Panc1 (cell line): ENCODE measurements at regions not wholly inside any gene's neighbourhood (a gene's known extent, or its start where the extent isn't known, plus 50 kb on each side); places are given as distances from the start of the nearest gene placed in this dataset.

Source experiments
- POLR2AphosphoS5 ChIP-seq: IDR thresholded peaks from 2 replicates; pipeline ENCODE4 v1.6.1; 2012; ENCODE audit warnings: mild to moderate bottlenecking, low read depth, low read length, moderate library complexity
- TF ChIP-seq, protein P1 (sequence below): fragments of 450-650 bp; IDR thresholded peaks from 2 replicates; pipeline ENCODE4 v1.5.1; 2017; ENCODE audit warnings: mild to moderate bottlenecking
- TF ChIP-seq, protein P2 (sequence below), 2 experiments: IDR thresholded peaks; 2 replicates each; pipeline ENCODE4 v1.6.1; 2011 to 2012; ENCODE audit warnings: low read depth in 2 of 2, control low read depth in 1 of 2, low read length in 1 of 2, mild to moderate bottlenecking in 1 of 2, moderate library complexity in 1 of 2; ENCODE audit not compliant: insufficient read depth in 1 of 2

DNA sequence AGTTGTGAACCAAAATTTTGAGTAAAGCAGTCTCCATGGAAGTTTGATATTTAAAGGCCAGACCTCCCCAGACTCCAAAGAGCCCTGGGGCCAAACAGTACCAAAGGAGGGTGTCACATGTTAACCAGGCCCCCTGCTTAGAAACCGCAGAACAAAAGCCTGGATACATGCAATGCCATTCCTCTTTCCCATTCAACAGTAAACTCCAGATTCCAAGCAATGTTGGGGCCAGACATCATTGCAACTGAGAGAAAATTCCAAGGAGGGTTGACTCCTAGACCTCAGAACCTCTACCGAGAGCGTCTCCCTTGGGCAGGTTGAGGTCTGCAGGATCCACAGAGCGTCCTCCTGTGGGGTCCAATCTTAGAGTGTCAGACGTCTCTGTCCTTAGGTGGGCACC lies 404.4 kb upstream of the SYT4 start:
- TF ChIP-seq, protein P1, sequence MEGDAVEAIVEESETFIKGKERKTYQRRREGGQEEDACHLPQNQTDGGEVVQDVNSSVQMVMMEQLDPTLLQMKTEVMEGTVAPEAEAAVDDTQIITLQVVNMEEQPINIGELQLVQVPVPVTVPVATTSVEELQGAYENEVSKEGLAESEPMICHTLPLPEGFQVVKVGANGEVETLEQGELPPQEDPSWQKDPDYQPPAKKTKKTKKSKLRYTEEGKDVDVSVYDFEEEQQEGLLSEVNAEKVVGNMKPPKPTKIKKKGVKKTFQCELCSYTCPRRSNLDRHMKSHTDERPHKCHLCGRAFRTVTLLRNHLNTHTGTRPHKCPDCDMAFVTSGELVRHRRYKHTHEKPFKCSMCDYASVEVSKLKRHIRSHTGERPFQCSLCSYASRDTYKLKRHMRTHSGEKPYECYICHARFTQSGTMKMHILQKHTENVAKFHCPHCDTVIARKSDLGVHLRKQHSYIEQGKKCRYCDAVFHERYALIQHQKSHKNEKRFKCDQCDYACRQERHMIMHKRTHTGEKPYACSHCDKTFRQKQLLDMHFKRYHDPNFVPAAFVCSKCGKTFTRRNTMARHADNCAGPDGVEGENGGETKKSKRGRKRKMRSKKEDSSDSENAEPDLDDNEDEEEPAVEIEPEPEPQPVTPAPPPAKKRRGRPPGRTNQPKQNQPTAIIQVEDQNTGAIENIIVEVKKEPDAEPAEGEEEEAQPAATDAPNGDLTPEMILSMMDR = no peak
- TF ChIP-seq, protein P2, sequence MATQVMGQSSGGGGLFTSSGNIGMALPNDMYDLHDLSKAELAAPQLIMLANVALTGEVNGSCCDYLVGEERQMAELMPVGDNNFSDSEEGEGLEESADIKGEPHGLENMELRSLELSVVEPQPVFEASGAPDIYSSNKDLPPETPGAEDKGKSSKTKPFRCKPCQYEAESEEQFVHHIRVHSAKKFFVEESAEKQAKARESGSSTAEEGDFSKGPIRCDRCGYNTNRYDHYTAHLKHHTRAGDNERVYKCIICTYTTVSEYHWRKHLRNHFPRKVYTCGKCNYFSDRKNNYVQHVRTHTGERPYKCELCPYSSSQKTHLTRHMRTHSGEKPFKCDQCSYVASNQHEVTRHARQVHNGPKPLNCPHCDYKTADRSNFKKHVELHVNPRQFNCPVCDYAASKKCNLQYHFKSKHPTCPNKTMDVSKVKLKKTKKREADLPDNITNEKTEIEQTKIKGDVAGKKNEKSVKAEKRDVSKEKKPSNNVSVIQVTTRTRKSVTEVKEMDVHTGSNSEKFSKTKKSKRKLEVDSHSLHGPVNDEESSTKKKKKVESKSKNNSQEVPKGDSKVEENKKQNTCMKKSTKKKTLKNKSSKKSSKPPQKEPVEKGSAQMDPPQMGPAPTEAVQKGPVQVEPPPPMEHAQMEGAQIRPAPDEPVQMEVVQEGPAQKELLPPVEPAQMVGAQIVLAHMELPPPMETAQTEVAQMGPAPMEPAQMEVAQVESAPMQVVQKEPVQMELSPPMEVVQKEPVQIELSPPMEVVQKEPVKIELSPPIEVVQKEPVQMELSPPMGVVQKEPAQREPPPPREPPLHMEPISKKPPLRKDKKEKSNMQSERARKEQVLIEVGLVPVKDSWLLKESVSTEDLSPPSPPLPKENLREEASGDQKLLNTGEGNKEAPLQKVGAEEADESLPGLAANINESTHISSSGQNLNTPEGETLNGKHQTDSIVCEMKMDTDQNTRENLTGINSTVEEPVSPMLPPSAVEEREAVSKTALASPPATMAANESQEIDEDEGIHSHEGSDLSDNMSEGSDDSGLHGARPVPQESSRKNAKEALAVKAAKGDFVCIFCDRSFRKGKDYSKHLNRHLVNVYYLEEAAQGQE (IDR thresholded peaks at IDR 0.05; ENCODE audit: insufficient read depth in 1 of 2, low read depth in 2 of 2, low read length in 1 of 2) = no peak
- TF ChIP-seq POLR2AphosphoS5 = no peak
